Activated CD8-positive, alpha-beta T cell treated with anti-CD3 and anti-CD28 coated beads for 36 hours (primary cell): ENCODE measurements at regions not wholly inside any gene's neighbourhood (a gene's known extent, or its start where the extent isn't known, plus 50 kb on each side); places are given as distances from the start of the nearest gene placed in this dataset.
A peak's percentile ranks its signal among the peaks of the same experiment; 100 is the strongest.

Source experiments
- ATAC-seq: fragments of 200-7000 bp; cut with Tn5 transposase; one replicate; pipeline ENCODE4 v1.10.0; 2021; ENCODE audit warnings: mild to moderate bottlenecking, moderate library complexity
- CTCF ChIA-PET: fragments of 350-600 bp; sonication (Branson Sonifier 250); formaldehyde crosslinking; loops from one replicate; lab custom pipeline; 2021; ENCODE audit warnings: antibody characterized with exemption; lab: Charles Lee
- POLR2A ChIA-PET: fragments of 350-600 bp; sonication (Branson Sonifier 250); formaldehyde crosslinking; loops from one replicate; lab custom pipeline; 2021; ENCODE audit warnings: antibody characterized with exemption; lab: Charles Lee
- DNase-seq: peaks from one replicate; pipeline ENCODE4 v3.0.0-alpha.2; 2020
- H3K27ac Mint-ChIP-seq: one replicate; pipeline ENCODE4 v1.8.0; 2021; ENCODE audit warnings: mild to moderate bottlenecking, mixed read lengths
- H3K27me3 Mint-ChIP-seq: one replicate; pipeline ENCODE4 v1.8.0; 2021; ENCODE audit warnings: mixed read lengths
- H3K36me3 Mint-ChIP-seq: one replicate; pipeline ENCODE4 v1.8.0; 2021; ENCODE audit warnings: low read depth, mixed read lengths
- H3K4me1 Mint-ChIP-seq: one replicate; pipeline ENCODE4 v1.8.0; 2021; ENCODE audit warnings: low read depth, mixed read lengths
- H3K4me3 Mint-ChIP-seq: one replicate; pipeline ENCODE4 v1.8.0; 2021; ENCODE audit warnings: mild to moderate bottlenecking, moderate library complexity, mixed read lengths
- H3K9me3 Mint-ChIP-seq: one replicate; pipeline ENCODE4 v1.8.0; 2021; ENCODE audit warnings: mixed read lengths
- CTCF ChIP-seq: fragments of 200-600 bp; IDR thresholded peaks from one replicate; pipeline ENCODE4 v1.8.0; 2022; ENCODE audit warnings: antibody characterized with exemption, mild to moderate bottlenecking
- intact Hi-C: fragments of 100-400 bp; cut with micrococcal nuclease; formaldehyde crosslinking; loops from one replicate; pipeline ENCODE4 v1.10.0; 2022

DNA sequence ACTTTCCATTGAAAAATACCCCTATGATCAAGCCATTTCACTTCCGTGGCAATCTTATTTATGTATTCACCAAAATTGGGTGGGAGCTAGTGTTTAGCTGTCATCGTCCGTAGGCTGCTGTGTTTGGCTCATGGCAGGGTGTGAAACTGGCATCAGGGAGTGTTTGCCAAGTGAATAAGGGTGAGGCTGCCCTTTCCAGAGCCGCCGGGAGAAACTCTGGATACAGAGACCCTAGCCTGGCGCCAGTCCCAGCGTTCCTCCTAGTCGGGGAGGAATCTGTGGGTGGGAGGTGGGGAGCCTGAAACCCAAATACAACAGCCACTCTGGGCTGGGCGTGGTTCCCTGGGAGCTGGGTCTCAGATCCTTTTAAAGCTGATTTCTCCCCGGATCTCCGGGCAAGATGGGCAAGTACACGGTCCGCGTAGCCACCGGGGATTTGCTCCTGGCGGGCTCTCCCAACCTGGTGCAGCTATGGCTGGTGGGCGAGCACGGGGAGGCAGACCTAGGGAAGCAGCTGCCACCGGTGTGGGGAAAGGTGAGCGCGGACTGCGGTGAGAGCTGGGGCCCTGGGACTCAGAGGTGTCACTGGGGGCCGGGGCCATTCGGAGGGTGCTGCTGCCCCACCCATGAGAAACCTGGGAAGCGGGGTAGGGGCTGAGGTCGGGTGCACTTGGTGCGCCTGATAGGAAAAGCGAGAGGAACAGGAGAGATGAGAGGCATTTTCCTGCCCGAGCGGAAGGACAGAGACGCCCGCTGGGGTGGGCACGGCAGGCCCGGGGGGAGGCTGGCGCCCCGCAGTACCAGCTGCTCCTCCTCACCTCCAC, 62.1 kb upstream of the TEKT1 start:
- no peak overlapping the region for H3K27ac Mint-ChIP-seq
- DNase-seq (no peak), ATAC-seq (no peak)
- no peak overlapping the region for H3K4me3 Mint-ChIP-seq
- POLR2A ChIA-PET = interaction anchor here (0.6 to 1.2 kb wide), 3 partner anchors 17 to 34 kb away, joined by 3 read pairs; no protein-coding TSS in a partner anchor
- intact Hi-C loops = no loop called here
- peaks cover 31% of the 10 kb centered on the region for H3K27me3 Mint-ChIP-seq
- H3K9me3 Mint-ChIP-seq = no peaks in the 10 kb centered on the region
- H3K36me3 Mint-ChIP-seq = peaks cover 2% of the 10 kb centered on the region
- CTCF ChIA-PET = interaction anchor here (0.6 to 6.0 kb wide), 15 partner anchors 10 to 234 kb away, joined by 3 to 53 read pairs (median 4); partner anchors contain the start of gene SLC13A5
- TF ChIP-seq CTCF = no peak
- H3K4me1 Mint-ChIP-seq = no peaks in the 10 kb centered on the region

GRCh38 chr17:6894206-6894528, 62.6 kb upstream of the TEKT1 start:
- CTCF ChIA-PET = interaction anchor here (0.6 to 6.0 kb wide), 17 partner anchors 10 to 234 kb away, joined by 3 to 53 read pairs (median 4); partner anchors contain the start of gene SLC13A5
- TF ChIP-seq CTCF = peak; percentile 67
- Mint-ChIP-seq H3K27me3 (peaks cover 29% of the 10 kb centered on the region), H3K36me3 (peaks cover 3% of the 10 kb centered on the region), H3K9me3 (no peaks in the 10 kb centered on the region), H3K27ac (no peak overlapping the region), H3K4me1 (no peaks in the 10 kb centered on the region), H3K4me3 (no peak overlapping the region)
- intact Hi-C loops = no loop called here
- peak; percentile 71 for ATAC-seq
- peak; percentile 48 for DNase-seq
- POLR2A ChIA-PET = interaction anchor here (0.9 to 1.2 kb wide), 3 partner anchors 17 to 51 kb away, joined by 3 read pairs; no protein-coding TSS in a partner anchor

DNA sequence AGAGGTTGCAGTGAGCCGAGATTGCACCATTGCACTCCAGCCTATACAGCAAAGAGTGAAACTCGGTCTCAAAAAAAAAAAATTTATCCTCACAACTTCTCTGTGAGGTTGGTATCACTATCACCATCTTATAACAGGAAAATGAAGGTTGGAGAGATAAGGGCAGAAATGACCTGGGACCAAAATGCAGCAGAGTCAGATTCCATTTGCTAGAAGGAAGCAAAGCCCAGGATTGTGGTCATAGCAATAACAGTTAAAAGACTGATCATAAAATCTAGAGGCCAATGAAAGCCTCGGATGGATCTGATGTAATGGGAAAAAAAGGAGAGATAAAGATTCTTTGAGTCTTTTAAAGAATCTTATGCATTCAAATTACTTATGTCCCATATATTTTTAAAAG, 69.6 kb upstream of the TEKT1 start:
- no peak for TF ChIP-seq CTCF
- ChIA-PET CTCF (no interaction called here), POLR2A (no interaction called here)
- H3K4me3 Mint-ChIP-seq = no peak overlapping the region
- no peaks in the 10 kb centered on the region for H3K9me3 Mint-ChIP-seq
- no peaks in the 10 kb centered on the region for H3K4me1 Mint-ChIP-seq
- peaks cover 2% of the 10 kb centered on the region for H3K36me3 Mint-ChIP-seq
- H3K27ac Mint-ChIP-seq = no peak overlapping the region
- intact Hi-C loops = no loop called here
- H3K27me3 Mint-ChIP-seq = peaks cover 4% of the 10 kb centered on the region
- ATAC-seq (no peak), DNase-seq (no peak)

GRCh38 chr17:6903326-6903900, 71.9 kb upstream of the TEKT1 start:
- DNase-seq (no peak), ATAC-seq (no peak)
- Mint-ChIP-seq H3K36me3 (peaks cover 2% of the 10 kb centered on the region), H3K4me3 (no peak overlapping the region), H3K9me3 (no peaks in the 10 kb centered on the region), H3K27ac (no peak overlapping the region), H3K27me3 (no peaks in the 10 kb centered on the region), H3K4me1 (no peaks in the 10 kb centered on the region)
- intact Hi-C loops = no loop called here
- ChIA-PET POLR2A (interaction anchor here (0.6 kb wide), 1 partner anchor 265 kb away, joined by 3 read pairs; no protein-coding TSS in a partner anchor), CTCF (interaction anchor here (1.1 to 3.1 kb wide), 5 partner anchors 9 to 144 kb away, joined by 3 to 18 read pairs (median 11); no protein-coding TSS in a partner anchor)
- TF ChIP-seq CTCF = no peak
